ENCODE measurements at regions not wholly inside any gene's neighbourhood (a gene's known extent, or its start where the extent isn't known, plus 50 kb on each side); places are given as distances from the start of the nearest gene placed in this dataset.

- ATAC-seq (ENCODE audit: low read depth) (peak; percentile 58), DNase-seq (ENCODE audit: low spot score) (no peak)
- no peak overlapping the region for H3K27ac ChIP-seq (ENCODE audit: poor library complexity, severe bottlenecking)
- peaks cover 5% of the 10 kb centered on the region for H3K4me1 ChIP-seq (ENCODE audit: insufficient read depth, poor library complexity, severe bottlenecking)
- no peaks in the 10 kb centered on the region for H3K27me3 ChIP-seq (ENCODE audit: insufficient read depth, poor library complexity, severe bottlenecking)
- TF ChIP-seq, protein P1, sequence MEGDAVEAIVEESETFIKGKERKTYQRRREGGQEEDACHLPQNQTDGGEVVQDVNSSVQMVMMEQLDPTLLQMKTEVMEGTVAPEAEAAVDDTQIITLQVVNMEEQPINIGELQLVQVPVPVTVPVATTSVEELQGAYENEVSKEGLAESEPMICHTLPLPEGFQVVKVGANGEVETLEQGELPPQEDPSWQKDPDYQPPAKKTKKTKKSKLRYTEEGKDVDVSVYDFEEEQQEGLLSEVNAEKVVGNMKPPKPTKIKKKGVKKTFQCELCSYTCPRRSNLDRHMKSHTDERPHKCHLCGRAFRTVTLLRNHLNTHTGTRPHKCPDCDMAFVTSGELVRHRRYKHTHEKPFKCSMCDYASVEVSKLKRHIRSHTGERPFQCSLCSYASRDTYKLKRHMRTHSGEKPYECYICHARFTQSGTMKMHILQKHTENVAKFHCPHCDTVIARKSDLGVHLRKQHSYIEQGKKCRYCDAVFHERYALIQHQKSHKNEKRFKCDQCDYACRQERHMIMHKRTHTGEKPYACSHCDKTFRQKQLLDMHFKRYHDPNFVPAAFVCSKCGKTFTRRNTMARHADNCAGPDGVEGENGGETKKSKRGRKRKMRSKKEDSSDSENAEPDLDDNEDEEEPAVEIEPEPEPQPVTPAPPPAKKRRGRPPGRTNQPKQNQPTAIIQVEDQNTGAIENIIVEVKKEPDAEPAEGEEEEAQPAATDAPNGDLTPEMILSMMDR (IDR thresholded peaks at IDR 0.05; ENCODE audit: poor library complexity, severe bottlenecking), result no peak
- no peaks in the 10 kb centered on the region for H3K36me3 ChIP-seq (ENCODE audit: low read depth)
- H3K4me3 ChIP-seq (ENCODE audit: severe bottlenecking), result no peak overlapping the region
- no peaks in the 10 kb centered on the region for H3K9me3 ChIP-seq (ENCODE audit: severe bottlenecking)
Observed at GRCh38 chr12:89040146-89040964, 311.9 kb downstream of the DUSP6 start.

DNA sequence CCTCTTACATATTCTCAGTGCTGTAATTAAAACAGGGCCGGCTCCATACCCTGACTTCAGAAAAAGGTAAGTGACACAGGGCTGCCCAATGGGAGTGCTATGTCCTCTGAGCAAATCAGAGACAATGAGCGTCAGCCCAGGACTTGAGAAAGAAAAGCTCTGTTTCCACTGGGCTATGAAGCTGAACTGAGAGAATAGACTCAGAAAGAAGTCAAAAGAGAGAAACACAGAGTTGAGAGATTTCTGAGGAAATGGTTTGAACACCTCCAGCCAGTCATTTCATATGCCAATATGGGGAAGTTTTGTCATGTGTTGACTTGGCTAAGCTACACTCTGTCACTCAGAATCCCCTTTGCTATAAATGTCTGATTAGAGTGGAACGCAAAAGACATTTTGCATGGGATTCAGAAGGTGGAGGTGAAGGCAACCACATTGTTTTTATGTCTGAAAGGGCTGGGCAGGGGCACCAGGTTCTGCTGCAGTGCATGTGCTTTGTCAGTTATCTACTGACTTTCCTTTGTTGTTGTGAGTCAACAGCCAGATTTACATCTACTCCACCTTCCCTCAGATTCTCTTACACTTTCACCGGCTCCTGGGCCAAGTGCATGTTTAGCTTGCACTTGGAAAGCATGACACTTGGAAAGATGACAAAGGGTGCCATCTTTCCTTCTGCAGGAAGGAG lies 313.3 kb downstream of the DUSP6 start:
- no peak overlapping the region for H3K27ac ChIP-seq (ENCODE audit: poor library complexity, severe bottlenecking)
- ATAC-seq (ENCODE audit: low read depth), result no peak
- TF ChIP-seq, protein P1 (IDR thresholded peaks at IDR 0.05; ENCODE audit: poor library complexity, severe bottlenecking), result no peak

DNA sequence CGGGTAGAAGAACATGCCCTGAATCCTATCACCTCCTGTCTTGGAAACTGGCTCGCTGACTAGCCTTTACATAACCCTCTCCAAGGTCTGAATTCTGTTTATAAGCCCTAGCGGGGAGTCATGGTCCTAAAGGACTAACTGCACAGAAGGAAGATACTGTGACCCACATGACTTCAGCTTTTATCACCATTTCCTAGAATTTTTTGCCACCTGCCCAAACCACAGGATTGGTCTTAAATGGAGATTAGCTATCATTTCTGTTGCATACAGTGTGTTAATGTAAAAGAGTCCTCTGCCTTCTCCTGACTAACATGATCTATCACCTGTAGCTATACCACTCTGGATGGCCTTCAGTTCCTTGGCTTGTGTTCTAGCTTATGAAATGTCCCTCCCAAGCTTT lies 319.2 kb downstream of the DUSP6 start:
- no peaks in the 10 kb centered on the region for H3K36me3 ChIP-seq (ENCODE audit: low read depth)
- H3K4me1 ChIP-seq (ENCODE audit: insufficient read depth, poor library complexity, severe bottlenecking), result no peaks in the 10 kb centered on the region
- H3K9me3 ChIP-seq (ENCODE audit: severe bottlenecking), result no peaks in the 10 kb centered on the region
- TF ChIP-seq, protein P1 (IDR thresholded peaks at IDR 0.05; ENCODE audit: poor library complexity, severe bottlenecking), result no peak
- no peak for DNase-seq (ENCODE audit: low spot score)
- no peaks in the 10 kb centered on the region for H3K27me3 ChIP-seq (ENCODE audit: insufficient read depth, poor library complexity, severe bottlenecking)
- no peak overlapping the region for H3K4me3 ChIP-seq (ENCODE audit: severe bottlenecking)
- H3K27ac ChIP-seq (ENCODE audit: poor library complexity, severe bottlenecking), result no peak overlapping the region
- no peak for ATAC-seq (ENCODE audit: low read depth)

More for the DNA sequence above, 313.3 kb downstream of the DUSP6 start:
- Histone ChIP-seq H3K9me3 (ENCODE audit: severe bottlenecking) (no peaks in the 10 kb centered on the region), H3K36me3 (ENCODE audit: low read depth) (no peaks in the 10 kb centered on the region), H3K4me3 (ENCODE audit: severe bottlenecking) (no peak overlapping the region), H3K27me3 (ENCODE audit: insufficient read depth, poor library complexity, severe bottlenecking) (no peaks in the 10 kb centered on the region), H3K4me1 (ENCODE audit: insufficient read depth, poor library complexity, severe bottlenecking) (peaks cover 5% of the 10 kb centered on the region)
- DNase-seq (ENCODE audit: low spot score), result no peak

- Histone ChIP-seq H3K4me3 (ENCODE audit: severe bottlenecking) (no peak overlapping the region), H3K4me1 (ENCODE audit: insufficient read depth, poor library complexity, severe bottlenecking) (no peaks in the 10 kb centered on the region), H3K27me3 (ENCODE audit: insufficient read depth, poor library complexity, severe bottlenecking) (no peaks in the 10 kb centered on the region), H3K36me3 (ENCODE audit: low read depth) (no peaks in the 10 kb centered on the region), H3K9me3 (ENCODE audit: severe bottlenecking) (no peaks in the 10 kb centered on the region), H3K27ac (ENCODE audit: poor library complexity, severe bottlenecking) (no peak overlapping the region)
- TF ChIP-seq, protein P1 (IDR thresholded peaks at IDR 0.05; ENCODE audit: poor library complexity, severe bottlenecking), result no peak
- DNase-seq (ENCODE audit: low spot score) (no peak), ATAC-seq (ENCODE audit: low read depth) (no peak)
Observed at GRCh38 chr12:89029961-89030360, 322.3 kb downstream of the DUSP6 start.
